OCI-LY3 (cell line): ENCODE measurements at regions not wholly inside any gene's neighbourhood (a gene's known extent, or its start where the extent isn't known, plus 50 kb on each side); places are given as distances from the start of the nearest gene placed in this dataset.
"Not testable (repeated sequence)": the region's sequence is repeated elsewhere in the genome, so short reads cannot be mapped to it uniquely, and the experiment has no call there.

Experiments used
- H2AFZ ChIP-seq: fragments of 200-600, 300-600 bp; shearing (Covaris generic); 2 replicates; pipeline ENCODE4 v1.6.0; 2014; ENCODE audit warnings: antibody characterized with exemption, low read depth, low read length
- H3K27ac ChIP-seq: fragments of 200-600, 300-600 bp; sonication (generic); 2 replicates; pipeline ENCODE4 v1.5.1; 2014; ENCODE audit warnings: mild to moderate bottlenecking, low read length, moderate library complexity, mixed read lengths
- H3K27me3 ChIP-seq: fragments of 200-600, 300-600 bp; sonication (generic); 2 replicates; pipeline ENCODE4 v1.6.1; 2014; ENCODE audit warnings: low read depth, low read length, mixed read lengths
- H3K36me3 ChIP-seq: fragments of 200-600, 300-600 bp; sonication (generic); replicated peaks from 2 replicates; pipeline ENCODE3; 2014; ENCODE audit warnings: low read depth, low read length, mixed read lengths
- H3K4me1 ChIP-seq: fragments of 300-600, 200-600 bp; sonication (generic); 2 replicates; pipeline ENCODE4 v1.6.1; 2014; ENCODE audit warnings: low read length, mixed read lengths
- H3K4me2 ChIP-seq: fragments of 200-600, 300-600 bp; sonication (generic); 2 replicates; pipeline ENCODE4 v1.6.1; 2014; ENCODE audit warnings: low read length, mixed read lengths
- H3K4me3 ChIP-seq: fragments of 300-600, 200-600 bp; sonication (generic); 2 replicates; pipeline ENCODE4 v1.5.1; 2014; ENCODE audit warnings: antibody characterized with exemption, mild to moderate bottlenecking, low read length, moderate library complexity
- H3K79me2 ChIP-seq: fragments of 300-600, 200-600 bp; shearing (Covaris generic); 2 replicates; pipeline ENCODE4 v1.6.1; 2014; ENCODE audit warnings: mild to moderate bottlenecking, low read length, mixed read lengths
- H3K9ac ChIP-seq: fragments of 300-600, 200-600 bp; shearing (Covaris generic); 2 replicates; pipeline ENCODE4 v1.6.0; 2014; ENCODE audit warnings: mild to moderate bottlenecking, low read length, moderate library complexity
- H3K9me3 ChIP-seq: fragments of 200-600, 300-600 bp; shearing (Covaris generic); 2 replicates; pipeline ENCODE4 v1.6.1; 2014; ENCODE audit warnings: low read length, mixed read lengths; ENCODE audit not compliant: insufficient read depth
- H4K20me1 ChIP-seq: fragments of 200-600, 300-600 bp; sonication (generic); 2 replicates; pipeline ENCODE4 v1.6.1; 2016; ENCODE audit warnings: low read length, mixed read lengths; ENCODE audit not compliant: insufficient read depth
- EZH2phosphoT487 ChIP-seq: fragments of 200-600 bp; shearing (Covaris generic); IDR thresholded peaks from 2 replicates; pipeline ENCODE4 v1.6.1; 2018; ENCODE audit warnings: antibody characterized with exemption, mixed run types, low read depth
- TF ChIP-seq, protein P1 (sequence below): fragments of 200-600, 300-600 bp; sonication (generic); IDR thresholded peaks from 2 replicates; pipeline ENCODE4 v1.5.1; 2014; ENCODE audit warnings: antibody characterized with exemption, low read length, low read depth

DNA sequence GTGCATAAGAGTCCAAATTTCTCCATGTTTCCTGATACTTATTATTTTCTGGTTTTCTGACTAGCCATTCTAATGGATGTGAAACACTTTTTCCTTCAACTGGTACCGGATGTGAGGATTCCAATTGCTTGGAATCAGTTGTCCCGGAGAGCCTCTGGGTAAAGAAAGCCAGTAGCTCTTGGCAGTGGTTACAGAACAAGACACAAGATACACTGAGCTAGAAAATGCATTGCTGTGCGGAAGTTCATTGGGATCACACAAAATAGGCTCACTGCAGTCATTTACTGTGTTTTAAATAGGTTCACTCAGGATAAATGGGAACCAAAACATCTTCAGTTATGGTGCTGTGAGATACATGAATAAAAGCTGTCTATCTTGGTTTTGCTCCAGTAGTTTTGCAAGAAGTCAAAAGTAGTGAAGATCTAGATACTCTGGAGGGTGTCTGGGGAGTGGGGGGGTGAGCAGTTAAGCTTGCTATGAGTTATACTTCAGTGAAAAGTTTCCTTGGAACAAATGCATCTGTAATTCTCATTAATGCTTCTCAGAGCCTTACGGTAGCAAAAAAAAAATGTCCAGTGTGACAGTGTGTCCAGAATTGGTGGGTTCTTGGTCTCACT, 54.4 kb upstream of the RNF182 start:
- Histone ChIP-seq H2AFZ (no peak overlapping the region), H3K4me2 (no peak overlapping the region), H3K4me1 (peaks cover 12% of the 10 kb centered on the region), H3K4me3 (no peak overlapping the region), H3K27me3 (no peaks in the 10 kb centered on the region), H3K9me3 (no peaks in the 10 kb centered on the region), H3K36me3 (no peaks in the 10 kb centered on the region), H4K20me1 (no peaks in the 10 kb centered on the region), H3K27ac (no peak overlapping the region), H3K9ac (no peak overlapping the region), H3K79me2 (no peaks in the 10 kb centered on the region)
- TF ChIP-seq EZH2phosphoT487, result no peak
- TF ChIP-seq, protein P1, sequence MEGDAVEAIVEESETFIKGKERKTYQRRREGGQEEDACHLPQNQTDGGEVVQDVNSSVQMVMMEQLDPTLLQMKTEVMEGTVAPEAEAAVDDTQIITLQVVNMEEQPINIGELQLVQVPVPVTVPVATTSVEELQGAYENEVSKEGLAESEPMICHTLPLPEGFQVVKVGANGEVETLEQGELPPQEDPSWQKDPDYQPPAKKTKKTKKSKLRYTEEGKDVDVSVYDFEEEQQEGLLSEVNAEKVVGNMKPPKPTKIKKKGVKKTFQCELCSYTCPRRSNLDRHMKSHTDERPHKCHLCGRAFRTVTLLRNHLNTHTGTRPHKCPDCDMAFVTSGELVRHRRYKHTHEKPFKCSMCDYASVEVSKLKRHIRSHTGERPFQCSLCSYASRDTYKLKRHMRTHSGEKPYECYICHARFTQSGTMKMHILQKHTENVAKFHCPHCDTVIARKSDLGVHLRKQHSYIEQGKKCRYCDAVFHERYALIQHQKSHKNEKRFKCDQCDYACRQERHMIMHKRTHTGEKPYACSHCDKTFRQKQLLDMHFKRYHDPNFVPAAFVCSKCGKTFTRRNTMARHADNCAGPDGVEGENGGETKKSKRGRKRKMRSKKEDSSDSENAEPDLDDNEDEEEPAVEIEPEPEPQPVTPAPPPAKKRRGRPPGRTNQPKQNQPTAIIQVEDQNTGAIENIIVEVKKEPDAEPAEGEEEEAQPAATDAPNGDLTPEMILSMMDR, result no peak

DNA sequence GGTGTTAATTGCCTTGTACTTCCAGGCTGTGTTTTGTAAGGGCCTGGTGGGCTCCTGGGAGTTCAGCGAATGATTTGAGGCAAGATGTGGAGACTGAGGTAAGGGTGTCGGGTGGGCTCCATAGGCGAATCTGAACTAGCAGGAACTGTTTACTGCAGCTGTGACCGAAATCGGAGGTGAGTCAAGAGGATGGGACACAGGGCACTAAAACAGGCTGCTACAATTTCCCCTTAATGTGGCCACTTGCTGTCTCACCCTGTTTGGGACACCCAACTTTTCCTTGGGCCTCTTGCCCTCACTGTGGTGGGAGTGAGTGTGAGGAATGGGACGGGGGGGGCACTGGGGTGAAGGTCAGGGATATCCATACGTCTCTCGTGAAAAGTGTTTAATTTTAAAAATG, 53.9 kb upstream of the MCUR1 start:
- Histone ChIP-seq H3K9me3 (no peaks in the 10 kb centered on the region), H3K4me1 (peaks cover 9% of the 10 kb centered on the region), H3K9ac (no peak overlapping the region), H3K4me2 (no peak overlapping the region), H3K4me3 (no peak overlapping the region), H3K27ac (no peak overlapping the region), H3K79me2 (no peaks in the 10 kb centered on the region), H4K20me1 (no peaks in the 10 kb centered on the region), H3K27me3 (no peaks in the 10 kb centered on the region), H3K36me3 (no peaks in the 10 kb centered on the region), H2AFZ (no peak overlapping the region)
- TF ChIP-seq, protein P1, result no peak
- no peak for TF ChIP-seq EZH2phosphoT487

DNA sequence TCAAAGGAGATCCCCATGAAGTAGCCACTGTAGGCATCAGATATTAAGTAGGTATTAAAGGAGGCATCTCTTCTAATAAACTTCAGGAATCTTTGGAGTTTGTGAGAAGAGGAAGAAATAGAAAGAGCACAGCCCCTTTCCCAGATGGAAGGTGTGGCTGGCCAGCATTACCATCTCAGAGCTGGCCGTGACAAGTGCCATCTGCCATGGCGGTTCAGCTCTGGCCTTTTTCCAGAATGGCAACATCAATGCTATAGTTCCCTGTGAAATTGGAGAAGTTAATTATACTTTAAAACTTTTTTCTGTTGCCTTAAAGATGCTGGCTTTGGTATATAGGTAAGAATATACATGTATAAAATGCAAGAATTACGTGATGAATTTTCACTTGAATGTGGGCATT, 51.9 kb upstream of the MCUR1 start:
- no peaks in the 10 kb centered on the region for H3K9me3 ChIP-seq
- no peaks in the 10 kb centered on the region for H4K20me1 ChIP-seq
- no peak overlapping the region for H2AFZ ChIP-seq
- H3K27ac ChIP-seq, result no peak overlapping the region
- no peak overlapping the region for H3K4me3 ChIP-seq
- no peak for TF ChIP-seq EZH2phosphoT487
- H3K9ac ChIP-seq, result no peak overlapping the region
- H3K4me1 ChIP-seq, result peaks cover 9% of the 10 kb centered on the region
- no peaks in the 10 kb centered on the region for H3K79me2 ChIP-seq
- no peaks in the 10 kb centered on the region for H3K27me3 ChIP-seq
- H3K36me3 ChIP-seq, result no peaks in the 10 kb centered on the region
- no peak overlapping the region for H3K4me2 ChIP-seq

DNA sequence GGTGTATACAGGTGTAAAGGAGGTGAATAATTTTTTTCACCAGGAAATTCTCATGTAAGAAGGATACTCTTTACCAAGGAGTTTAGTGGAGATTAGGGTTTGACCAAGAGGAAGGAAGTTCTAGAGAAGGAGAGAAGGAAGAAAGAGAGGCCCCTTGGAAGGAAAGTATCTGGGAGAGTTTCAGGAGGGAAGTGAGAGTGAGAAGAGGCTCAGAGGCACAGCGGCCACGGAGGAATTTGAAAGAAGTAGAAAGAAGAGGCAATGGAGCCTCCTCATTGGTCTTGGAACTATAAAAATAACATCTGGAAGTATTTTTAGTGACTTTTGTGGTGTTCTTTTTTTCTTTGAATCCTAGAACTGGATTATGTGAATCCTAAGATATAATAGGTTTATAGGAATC, 50.8 kb upstream of the MCUR1 start:
- H3K27ac ChIP-seq, result no peak overlapping the region
- no peaks in the 10 kb centered on the region for H3K79me2 ChIP-seq
- no peaks in the 10 kb centered on the region for H3K27me3 ChIP-seq
- H4K20me1 ChIP-seq, result no peaks in the 10 kb centered on the region
- no peak overlapping the region for H2AFZ ChIP-seq
- no peaks in the 10 kb centered on the region for H3K9me3 ChIP-seq
- H3K4me1 ChIP-seq, result peaks cover 9% of the 10 kb centered on the region
- TF ChIP-seq EZH2phosphoT487, result no peak
- TF ChIP-seq, protein P1, result no peak
- H3K4me2 ChIP-seq, result no peak overlapping the region
- H3K36me3 ChIP-seq, result no peaks in the 10 kb centered on the region
- no peak overlapping the region for H3K9ac ChIP-seq
- no peak overlapping the region for H3K4me3 ChIP-seq

DNA sequence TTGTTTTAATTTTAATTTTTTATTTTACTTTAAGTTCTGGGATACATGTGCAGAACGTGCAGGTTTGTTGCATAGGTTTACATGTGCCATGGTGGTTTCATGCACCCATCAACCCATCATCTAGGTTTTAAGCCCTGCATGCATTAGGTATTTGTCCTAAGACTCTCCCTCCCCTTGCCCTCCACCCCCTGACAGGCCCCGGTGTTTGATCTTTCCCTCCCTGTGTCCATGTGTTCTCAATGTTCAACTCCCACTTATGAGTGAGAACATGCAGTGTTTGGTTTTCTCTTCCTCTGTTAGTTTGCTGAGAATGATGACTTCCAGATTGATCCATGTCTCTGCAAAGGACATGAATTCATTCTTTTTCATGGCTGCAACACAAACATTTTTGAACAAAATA, 50.3 kb upstream of the MCUR1 start:
- H2AFZ ChIP-seq, H3K36me3 ChIP-seq, H3K4me3 ChIP-seq, H3K4me1 ChIP-seq, H4K20me1 ChIP-seq, H3K9me3 ChIP-seq, H3K9ac ChIP-seq, H3K27ac ChIP-seq, H3K4me2 ChIP-seq, H3K27me3 ChIP-seq, H3K79me2 ChIP-seq: not testable (repeated sequence)
